ENCODE measurements at regions not wholly inside any gene's neighbourhood (a gene's known extent, or its start where the extent isn't known, plus 50 kb on each side); places are given as distances from the start of the nearest gene placed in this dataset.

GRCh38 chr10:8533462-8533861 lies 479.0 kb downstream of the GATA3 start:
- FAIRE-seq: no peak

GRCh38 chr10:8534096-8534495 lies 479.6 kb downstream of the GATA3 start:
- no peak for DNase-seq (ENCODE audit: low spot score)
- no peak for FAIRE-seq

More at GRCh38 chr10:8533462-8533861, 479.0 kb downstream of the GATA3 start:
- no peak for DNase-seq (ENCODE audit: low spot score)

GRCh38 chr10:8534891-8535290 lies 480.4 kb downstream of the GATA3 start:
- DNase-seq (ENCODE audit: low spot score) (no peak), FAIRE-seq (no peak)

GRCh38 chr10:8539056-8539455 lies 484.6 kb downstream of the GATA3 start:
- no peak for DNase-seq (ENCODE audit: low spot score)
- FAIRE-seq: no peak

- FAIRE-seq: no peak
- no peak for DNase-seq (ENCODE audit: low spot score)
Observed at GRCh38 chr10:8543361-8544056, 489.0 kb downstream of the GATA3 start.

GRCh38 chr10:8544057-8544380 lies 489.5 kb downstream of the GATA3 start:
- FAIRE-seq (no peak), DNase-seq (ENCODE audit: low spot score) (no peak)

GRCh38 chr10:8544500-8544899 lies 490.0 kb downstream of the GATA3 start:
- FAIRE-seq: no peak
- no peak for DNase-seq (ENCODE audit: low spot score)

GRCh38 chr10:8554574-8554973 lies 500.1 kb downstream of the GATA3 start:
- DNase-seq (ENCODE audit: low spot score) (no peak), FAIRE-seq (no peak)

- FAIRE-seq: no peak
- DNase-seq (ENCODE audit: low spot score): no peak
Observed at GRCh38 chr10:8556321-8556720, 501.8 kb downstream of the GATA3 start.

- DNase-seq (ENCODE audit: low spot score): no peak
- no peak for FAIRE-seq
Observed at GRCh38 chr10:8563478-8563877, 509.0 kb downstream of the GATA3 start.

- DNase-seq (ENCODE audit: low spot score): no peak
- no peak for FAIRE-seq
Observed at GRCh38 chr10:8566737-8567136, 512.2 kb downstream of the GATA3 start.

GRCh38 chr10:8568401-8568800 lies 513.9 kb downstream of the GATA3 start:
- FAIRE-seq (peak; percentile 83), DNase-seq (ENCODE audit: low spot score) (peak; percentile 45)

GRCh38 chr10:8575620-8576019 lies 521.1 kb downstream of the GATA3 start:
- DNase-seq (ENCODE audit: low spot score): no peak
- FAIRE-seq: no peak

- no peak for FAIRE-seq
Observed at GRCh38 chr10:8576281-8576680, 521.8 kb downstream of the GATA3 start.

GRCh38 chr10:8576911-8577310 lies 522.4 kb downstream of the GATA3 start:
- FAIRE-seq (peak; percentile 88), DNase-seq (ENCODE audit: low spot score) (peak; percentile 19)

More at GRCh38 chr10:8576281-8576680, 521.8 kb downstream of the GATA3 start:
- DNase-seq (ENCODE audit: low spot score): no peak

- no peak for FAIRE-seq
- DNase-seq (ENCODE audit: low spot score): no peak
Observed at GRCh38 chr10:8577686-8578085, 523.2 kb downstream of the GATA3 start.

- DNase-seq (ENCODE audit: low spot score) (peak; percentile 87), FAIRE-seq (peak; percentile 93)
Observed at GRCh38 chr10:8581521-8582225, 527.2 kb downstream of the GATA3 start.

- peak; percentile 23 for FAIRE-seq
- DNase-seq (ENCODE audit: low spot score): peak; percentile 46
Observed at GRCh38 chr10:8583096-8583495, 528.6 kb downstream of the GATA3 start.

GRCh38 chr10:8584666-8585065 lies 530.2 kb downstream of the GATA3 start:
- DNase-seq (ENCODE audit: low spot score): peak; percentile 75
- FAIRE-seq: peak; percentile 85

GRCh38 chr10:8586504-8586903 lies 532.0 kb downstream of the GATA3 start:
- DNase-seq (ENCODE audit: low spot score): no peak
- no peak for FAIRE-seq

- no peak for DNase-seq (ENCODE audit: low spot score)
Observed at GRCh38 chr10:8588135-8588534, 533.6 kb downstream of the GATA3 start.

GRCh38 chr10:8590518-8590917 lies 536.0 kb downstream of the GATA3 start:
- DNase-seq (ENCODE audit: low spot score) (no peak), FAIRE-seq (no peak)

More at GRCh38 chr10:8588135-8588534, 533.6 kb downstream of the GATA3 start:
- no peak for FAIRE-seq

GRCh38 chr10:8591640-8592039 lies 537.2 kb downstream of the GATA3 start:
- no peak for FAIRE-seq
- no peak for DNase-seq (ENCODE audit: low spot score)

All from RCC 7860 (cell line).